AG08396 (cell line): ENCODE measurements at regions not wholly inside any gene's neighbourhood (a gene's known extent, or its start where the extent isn't known, plus 50 kb on each side); places are given as distances from the start of the nearest gene placed in this dataset.
A peak's percentile ranks its signal among the peaks of the same experiment; 100 is the strongest.
"Not testable (repeated sequence)": the region's sequence is repeated elsewhere in the genome, so short reads cannot be mapped to it uniquely, and the experiment has no call there.

Experiments used
- DNase-seq: peaks from one replicate; pipeline ENCODE4 v3.0.0; 2012; ENCODE audit warnings: low spot score, mixed read lengths

DNA sequence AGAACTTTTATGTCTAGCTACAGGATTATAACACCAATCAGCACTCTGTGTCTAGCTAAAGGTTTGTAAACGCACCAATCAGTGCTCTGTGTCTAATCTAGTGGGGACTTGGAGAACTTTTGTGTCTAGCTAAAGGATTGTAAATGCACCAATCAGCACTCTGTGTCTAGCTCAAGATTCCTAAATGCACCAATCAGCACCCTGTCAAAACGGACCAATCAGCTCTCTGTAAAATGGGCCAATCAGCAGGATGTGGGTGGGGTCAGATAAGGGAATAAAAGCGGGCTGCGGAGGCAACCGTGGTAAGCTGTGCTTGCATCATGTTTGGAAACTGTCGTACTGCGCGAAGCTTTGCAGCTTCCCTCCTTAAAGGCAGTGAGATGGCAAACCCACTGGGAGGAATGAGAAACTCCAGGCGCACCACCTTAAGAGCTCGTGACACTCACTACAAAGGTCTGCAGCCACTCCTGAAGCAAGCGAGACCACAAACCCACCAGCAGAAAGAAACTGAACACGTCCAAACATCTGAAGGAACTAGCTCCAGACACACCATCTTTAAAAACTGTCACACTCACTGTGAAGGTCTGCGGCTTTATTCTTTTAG is 112.1 kb upstream of the DUSP22 start:
- DNase-seq, result not testable (repeated sequence)

DNA sequence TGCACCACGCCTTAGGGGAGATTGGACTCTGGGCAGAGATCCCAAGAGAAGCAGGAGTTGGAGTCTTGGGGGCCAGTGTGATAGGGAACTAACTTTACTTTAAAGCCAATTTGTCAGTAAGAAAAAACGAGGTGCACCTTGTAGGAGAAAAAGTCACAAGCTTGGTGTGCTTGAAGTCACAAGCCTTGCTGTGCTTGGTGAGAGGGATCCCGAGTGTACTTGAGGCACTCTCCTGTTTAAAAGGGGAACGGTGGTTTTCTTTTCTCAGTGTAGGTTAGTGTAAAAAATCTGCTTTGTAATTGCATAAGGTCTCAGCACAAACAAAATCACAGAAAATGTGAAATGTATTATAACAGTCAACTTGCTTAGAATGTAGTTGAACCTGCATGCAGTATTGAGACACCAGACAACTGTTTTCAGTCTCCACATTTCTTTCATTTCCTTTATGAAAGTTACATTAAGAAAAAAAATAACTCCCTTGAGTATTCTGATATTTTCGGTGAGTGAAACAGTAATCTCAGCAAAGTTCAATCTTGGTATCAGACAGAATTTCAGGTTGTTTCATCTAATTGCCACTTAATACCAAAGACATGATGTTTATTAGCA is 111.1 kb upstream of the DUSP22 start:
- DNase-seq, result no peak

DNA sequence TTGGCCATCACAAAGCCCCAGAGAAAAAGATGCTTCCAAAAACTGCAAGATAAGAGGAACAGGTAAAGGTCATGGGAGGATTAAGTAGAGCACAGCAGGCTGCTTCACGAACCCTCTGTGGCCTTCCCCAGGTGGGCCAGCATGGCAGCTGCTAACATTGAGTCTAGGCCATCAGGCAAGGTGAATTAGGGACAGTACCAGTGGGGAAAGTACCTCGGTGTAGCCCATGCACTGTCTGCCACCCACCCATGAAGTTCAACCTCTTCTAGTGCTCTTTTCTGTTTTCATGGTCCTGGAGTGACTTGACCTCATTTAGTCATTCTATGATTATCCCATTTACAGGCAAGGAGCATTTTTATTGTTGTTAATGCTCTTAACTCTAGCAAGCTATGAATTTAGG is 108.6 kb upstream of the DUSP22 start:
- no peak for DNase-seq

DNA sequence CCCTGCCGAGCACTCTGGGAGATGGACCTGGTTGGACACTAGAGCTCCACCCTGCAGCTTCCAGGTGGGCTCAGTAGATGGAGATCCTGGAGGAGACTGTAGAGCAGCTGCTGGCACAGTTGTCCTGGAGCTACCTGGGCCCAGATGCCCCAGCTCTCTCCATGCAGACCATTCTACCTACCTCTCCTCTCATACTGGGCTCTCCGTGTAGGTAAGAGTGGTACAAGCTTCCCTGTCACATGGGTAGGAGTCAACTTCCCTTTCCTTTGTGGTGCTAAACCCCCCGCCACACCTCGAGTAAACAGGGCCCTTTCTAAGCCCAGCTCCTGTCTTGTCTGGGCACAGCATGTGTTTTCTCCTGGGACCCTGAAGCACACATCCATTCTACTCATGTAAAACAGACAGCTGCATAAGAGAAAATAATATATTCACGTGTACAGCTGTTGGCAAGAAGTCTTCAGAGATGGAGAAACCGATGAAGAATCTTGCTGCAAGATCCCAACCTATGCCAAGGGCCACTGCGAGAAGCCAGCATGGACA is 108.1 kb upstream of the DUSP22 start:
- DNase-seq, result no peak

DNA sequence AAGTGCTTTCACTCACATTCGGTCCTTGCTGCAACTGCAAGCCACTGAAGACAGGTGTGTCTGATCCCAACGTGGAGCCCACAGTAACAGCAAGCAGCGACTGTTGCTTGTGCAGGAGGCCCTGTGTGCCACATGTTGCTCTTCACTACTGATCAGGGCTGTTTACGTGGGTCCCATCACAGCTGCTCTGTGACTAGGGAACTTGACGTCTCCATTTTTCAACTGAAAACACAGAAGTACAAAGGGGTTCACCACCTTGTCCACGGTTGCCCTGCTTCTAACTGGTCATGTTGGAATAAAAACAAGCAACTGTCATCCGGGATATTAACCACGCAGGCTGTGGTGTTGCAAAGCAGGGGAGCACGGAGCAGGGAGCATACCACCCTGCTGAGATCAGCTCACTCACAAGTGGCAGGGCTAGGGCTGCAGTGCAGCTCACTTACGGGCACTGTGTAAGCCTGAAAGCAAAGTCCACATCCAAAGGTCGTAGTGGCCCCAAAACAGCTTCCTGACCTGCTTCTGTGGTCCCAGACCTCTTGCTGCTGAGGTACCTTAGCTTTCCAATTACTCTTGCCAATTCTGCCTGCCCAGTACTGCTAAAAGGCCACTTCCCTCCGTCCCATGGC is 105.8 kb upstream of the DUSP22 start:
- DNase-seq, result peak; percentile 36

DNA sequence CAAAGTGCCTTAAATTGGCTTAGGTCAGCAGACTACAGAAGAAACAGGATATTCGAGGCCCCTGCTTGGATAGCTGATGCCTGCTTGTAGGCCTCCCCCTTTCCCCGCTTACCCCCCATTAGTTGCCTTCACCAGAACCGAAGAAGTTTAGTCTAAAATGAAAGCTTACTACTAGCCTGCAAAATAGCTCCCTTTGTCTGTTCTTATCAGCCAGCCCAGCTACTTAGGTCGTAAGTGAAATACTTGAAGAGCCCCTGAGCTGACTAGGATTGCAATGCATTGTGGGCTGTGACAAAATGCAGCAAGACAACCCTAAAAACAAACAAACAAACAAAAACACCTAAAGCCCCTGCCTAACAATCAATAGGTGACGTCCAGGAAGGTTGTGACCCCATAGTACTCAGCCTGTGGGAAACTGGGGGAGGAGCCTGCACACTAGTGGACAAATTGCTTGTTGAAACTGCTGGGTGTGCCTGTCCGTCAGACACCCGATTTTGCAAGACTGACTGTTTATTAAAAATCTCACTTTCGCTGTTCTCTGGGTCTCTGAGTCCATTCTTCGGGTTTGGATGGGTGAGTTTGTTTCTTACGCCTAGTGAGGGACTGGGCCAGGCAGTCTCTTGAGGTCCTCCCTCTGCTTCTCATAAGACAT is 105.0 kb upstream of the DUSP22 start:
- DNase-seq, result no peak

DNA sequence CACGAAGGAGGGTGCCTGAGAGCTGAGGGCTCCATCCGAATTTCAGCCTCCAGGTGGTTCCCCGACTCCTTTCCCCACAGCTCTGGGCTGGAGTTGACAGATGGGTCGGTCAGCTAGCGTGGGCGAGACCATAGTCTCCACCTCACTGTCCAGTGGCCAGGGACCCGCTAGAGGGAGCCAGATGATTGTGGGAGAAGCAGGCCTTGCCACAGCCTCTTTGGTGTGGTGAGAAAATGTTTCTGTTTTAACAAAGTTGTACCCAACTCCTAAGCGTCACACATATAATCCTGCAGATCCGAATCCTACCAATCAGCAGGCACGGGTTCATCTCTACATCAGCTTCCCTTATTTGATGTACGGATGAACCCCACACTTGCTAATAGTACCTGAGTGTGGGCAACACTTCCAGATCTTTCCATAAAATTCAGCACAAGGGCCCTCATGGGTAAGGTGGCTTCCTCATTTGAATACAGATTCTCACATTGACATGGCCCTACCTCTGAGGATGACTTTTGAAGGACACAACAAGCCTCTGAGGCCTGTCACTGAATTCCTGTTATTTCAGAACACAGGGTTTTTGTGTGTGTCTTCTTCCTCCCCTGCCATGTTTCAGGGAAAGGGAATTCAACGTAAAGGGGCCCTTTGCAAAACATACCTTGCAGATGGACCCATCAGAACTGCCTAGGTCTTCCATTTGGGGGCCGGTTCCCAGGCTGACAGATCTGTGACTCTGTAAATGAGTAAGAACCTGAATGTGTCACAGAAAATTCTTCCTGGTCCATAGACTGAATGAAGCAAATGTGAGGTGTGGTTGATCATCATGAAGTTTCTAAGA is 103.2 kb upstream of the DUSP22 start:
- DNase-seq, result peak; percentile 87

DNA sequence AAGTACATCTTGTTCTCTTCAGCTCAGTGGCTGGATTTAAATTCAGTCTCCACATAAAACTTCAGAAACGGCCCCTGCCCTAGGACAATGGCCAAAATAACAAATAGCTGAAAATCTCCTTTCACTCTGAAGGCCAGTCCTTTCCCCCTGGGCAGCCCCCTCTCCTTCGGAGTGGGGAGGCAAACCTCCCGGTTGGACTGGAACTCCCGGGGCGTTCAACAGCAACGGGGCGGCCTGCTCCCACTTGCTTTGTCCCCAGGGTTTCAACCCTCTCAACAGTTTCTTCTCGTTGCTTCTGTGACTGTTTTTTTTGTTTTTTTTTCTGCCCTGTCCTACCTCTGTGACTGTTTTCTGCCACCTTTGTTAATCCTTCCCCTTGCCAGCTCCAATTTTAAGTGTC is 102.6 kb upstream of the DUSP22 start:
- no peak for DNase-seq

DNA sequence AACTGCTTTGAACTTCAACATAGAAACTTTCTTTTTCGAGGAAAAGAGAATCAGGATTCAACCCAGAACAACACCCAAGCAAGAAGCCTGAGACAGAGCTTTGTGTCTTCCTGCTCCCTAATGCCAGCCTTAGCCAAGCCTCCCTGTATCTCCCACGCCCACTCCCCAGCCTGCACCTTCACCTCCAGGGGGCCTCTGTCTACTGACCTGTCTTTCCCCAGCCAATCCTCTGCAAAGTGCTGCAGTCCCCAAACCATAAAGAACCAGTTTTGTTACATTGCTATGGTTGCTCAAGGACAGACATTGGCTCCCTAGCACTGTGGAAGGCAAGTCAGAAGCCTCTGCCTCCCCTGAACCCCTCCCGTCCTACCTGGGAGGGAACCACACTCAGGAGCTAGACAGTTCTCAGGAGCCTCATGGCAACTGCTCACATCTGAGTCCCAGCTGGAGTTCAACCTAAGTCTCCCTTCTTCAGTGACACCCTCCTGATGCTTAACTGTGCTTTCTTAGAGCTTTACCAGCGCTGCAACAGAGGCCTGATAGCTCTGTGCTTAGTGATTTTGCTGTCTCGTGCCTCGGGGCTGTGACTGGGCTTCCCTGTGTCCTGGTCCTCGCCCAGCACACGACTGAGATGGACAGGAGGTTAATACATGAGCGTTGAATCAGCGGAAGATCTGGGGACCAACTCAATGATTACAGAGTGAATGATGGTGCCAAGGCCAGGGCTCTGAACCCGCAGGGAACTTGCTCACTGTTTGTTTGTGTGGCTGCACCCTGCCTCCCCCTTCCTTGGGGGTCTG is 101.5 kb upstream of the DUSP22 start:
- no peak for DNase-seq

DNA sequence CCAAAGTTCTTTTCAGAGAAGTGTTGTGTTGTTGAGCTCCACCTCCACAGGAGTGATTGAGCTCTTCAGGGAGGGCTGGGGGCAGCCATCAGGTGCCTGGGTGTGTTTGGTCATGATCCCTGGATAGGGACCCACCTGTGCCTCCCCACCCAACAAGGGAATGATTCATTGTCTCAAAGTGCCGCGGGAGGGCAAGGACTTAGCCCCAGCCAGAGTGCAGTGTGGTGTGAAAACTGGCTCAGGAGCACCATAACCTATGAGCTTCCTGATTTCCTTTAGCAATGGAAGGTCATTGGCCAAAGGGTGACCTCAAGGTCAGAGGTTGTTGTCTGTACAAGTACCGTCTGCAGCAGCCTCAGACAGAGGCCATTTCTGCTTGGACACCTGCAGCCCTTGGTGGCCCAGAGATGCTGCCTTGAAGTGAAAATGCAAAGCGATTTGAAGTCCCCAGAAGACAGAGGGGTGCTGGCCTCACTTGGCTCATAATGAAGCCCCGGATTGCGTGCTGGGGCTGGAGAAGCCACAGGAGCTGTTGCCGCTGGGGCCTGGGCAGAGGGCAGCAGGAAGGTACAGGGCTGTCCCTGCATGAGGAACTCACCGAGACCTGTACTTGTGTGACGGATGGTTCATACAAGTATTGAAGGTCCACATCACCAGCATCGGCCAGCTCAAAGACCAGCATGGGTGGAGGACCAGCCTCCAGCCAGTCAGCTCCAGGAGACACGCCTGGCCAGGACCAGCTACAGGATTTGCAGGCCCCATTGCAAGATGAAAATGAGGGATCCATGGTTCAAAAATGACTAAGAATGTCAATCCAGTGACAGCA is 100.6 kb upstream of the DUSP22 start:
- no peak for DNase-seq

DNA sequence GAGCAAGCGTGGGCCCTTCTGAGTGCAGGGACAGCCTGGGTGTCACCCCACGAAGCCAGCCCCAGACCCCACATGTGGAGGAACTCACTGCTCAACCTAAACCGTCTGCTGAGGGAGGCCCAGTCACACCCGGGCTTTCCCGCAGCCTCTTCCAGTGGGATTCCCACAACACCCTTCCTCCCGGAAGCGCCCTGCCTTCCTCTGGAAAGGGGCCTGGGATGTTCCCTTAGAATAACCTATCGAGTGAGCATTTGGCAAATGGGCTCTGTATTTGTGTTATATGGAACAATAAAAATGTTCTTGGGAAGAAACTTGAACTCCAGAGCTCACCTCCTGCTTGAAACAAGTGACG is 100.0 kb upstream of the DUSP22 start:
- no peak for DNase-seq

DNA sequence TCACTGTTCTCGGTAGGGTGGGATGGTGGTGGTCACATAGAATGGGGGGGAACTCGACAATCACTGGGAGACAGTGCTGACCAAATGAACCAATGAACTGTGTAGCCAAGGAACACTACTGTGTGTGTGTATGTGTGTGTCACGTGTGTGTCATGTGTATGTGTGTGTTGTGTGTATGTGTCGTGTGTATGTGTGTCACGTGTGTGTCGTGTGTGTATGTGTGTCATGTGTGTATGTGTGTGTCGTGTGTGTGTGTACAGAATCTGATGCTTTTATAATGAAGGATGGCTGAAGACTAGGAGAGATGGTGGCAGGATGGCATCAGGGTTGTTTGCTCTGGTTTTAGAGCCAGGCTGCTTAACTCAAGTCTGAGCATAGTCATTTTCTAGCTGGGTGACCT is 99.1 kb upstream of the DUSP22 start:
- no peak for DNase-seq

DNA sequence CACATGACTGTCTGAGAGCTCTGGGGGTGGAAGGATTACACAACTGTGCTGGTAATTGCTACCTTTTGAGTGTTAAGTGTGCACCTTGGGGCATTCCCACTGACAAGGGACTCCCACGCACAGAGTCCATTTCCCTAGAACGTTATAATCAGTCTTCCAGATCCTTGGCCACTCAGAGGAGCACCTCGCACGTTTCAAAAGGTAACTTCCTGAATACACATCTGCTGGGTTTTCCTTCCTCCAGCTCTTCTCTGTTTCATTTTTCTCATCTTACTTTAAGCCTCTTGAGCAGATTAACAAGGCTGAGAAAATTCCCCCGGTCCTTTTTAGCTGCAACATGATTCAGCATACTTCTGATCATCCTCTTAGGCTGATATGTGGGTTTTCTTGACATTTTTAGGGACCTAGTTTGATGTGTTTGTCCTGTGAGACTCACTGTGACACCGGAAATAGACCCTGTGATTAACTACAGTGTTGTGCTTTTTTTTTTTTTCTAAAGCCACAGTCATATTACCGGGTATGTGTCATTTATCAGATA is 98.4 kb upstream of the DUSP22 start:
- no peak for DNase-seq

DNA sequence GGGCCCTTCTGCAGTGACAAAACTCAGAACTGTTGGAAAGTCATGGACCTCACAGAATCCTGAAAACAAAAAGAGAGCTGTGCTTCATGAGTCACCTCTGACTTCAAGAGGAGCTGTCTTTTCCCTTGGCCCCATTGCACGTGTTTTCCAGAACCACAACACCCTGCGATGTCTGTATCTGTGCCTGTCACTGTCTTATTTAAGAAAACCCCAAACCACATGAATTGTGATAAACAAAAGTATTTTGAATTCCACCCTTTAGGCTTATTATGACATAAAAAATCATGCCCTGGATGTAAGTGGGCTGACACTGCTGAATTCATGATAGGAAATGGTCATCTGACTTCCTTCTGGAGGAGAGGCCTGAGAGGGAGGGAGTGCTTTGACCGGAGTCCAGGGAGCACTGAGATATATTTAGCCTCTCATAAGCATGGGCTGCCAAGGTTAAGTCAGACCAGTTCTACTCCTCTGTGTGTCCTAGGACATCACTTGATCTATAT is 96.4 kb upstream of the DUSP22 start:
- peak; percentile 53 for DNase-seq

DNA sequence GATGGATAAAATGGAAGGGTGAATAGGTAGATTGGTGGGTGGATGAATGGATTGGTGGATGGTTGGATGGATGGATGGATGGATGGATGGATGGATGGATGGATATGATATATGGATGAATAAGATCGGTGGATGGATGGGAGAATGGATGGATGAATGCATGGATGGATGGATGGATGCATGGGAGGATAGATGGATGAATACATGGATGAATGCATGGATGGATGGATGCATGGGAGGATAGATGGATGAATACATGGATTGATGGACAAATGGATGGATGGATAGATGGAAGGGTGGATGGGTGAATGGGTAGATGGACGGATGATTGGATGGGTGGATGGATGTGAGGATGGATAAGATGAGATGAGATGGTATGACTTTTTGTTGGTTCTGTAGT is 95.7 kb upstream of the DUSP22 start:
- no peak for DNase-seq

DNA sequence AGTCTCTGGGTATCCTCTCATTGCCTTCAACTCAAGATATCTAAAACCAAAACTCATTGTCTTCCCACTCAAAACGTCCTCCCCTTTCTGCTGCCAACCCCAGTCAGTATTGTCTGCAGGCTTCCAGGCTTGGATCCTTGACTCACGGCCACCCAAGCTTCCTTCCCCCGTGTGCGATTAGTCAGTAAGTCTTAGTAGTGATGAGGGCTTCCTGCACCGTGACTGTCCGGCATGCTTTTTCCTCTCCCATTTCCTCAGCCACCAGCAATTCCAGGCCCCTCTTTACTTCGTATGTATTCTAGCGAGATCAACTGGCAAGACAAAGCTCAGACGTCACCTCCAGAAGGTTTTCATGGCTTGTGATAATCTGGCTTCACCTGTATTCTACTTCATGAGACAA is 88.6 kb upstream of the DUSP22 start:
- no peak for DNase-seq

DNA sequence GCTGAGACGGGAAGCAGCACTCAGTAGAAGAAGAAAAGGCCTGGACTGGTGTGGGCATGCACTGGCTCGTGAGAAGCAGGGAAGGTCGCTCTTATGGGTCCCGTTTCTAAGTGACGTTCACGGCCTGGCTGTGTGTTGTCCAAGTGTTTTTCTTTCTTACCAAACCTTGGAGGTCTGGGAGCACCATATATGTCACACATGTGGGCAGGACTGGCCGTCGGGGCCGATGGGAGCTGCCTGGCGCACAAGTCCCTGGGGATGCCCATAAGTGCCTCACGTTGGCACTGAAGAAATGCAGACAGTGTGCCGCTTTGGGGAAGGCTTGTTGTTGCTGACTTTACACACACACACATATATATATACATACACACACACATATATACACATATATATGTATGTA is 86.0 kb upstream of the DUSP22 start:
- DNase-seq, result no peak

DNA sequence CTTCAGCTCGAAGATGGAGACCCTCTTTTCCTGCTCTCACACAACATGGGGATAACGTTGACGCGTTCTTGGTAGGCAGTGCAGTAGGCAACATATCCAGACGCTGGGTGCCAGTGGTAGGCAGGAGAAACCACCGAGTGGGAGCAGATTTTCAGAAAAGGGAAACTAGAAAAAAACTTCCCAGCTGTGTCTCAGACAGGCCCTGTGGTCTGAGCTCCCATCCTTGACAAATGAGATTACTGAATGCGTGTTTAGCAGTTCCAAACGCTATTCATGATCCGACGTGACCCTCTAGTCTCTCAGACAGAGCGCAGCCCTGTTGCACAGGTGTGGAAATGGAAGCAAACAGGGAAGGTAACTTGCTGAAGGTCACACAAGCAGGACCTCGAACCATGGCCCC is 83.9 kb upstream of the DUSP22 start:
- DNase-seq, result no peak

DNA sequence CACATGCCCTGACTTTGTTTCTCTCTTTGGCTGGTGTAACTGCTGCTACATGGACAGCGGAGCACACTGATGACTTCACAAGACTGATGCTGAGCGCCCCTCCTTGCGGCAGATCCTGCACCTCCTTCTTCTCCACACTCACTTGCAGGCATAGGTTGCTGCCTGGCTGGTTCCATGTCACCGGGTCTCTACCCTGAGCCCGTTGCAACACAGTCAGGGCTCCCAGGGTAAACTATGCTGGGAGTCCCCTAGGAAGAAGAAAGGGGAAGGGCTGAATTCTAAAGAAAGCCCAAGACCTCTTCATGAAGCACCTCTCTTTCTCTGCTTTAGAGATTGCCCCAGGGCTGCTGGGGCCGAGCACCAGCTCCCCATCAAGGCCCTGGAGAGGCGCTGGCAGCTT is 83.3 kb upstream of the DUSP22 start:
- no peak for DNase-seq
